ENCODE measurements at regions not wholly inside any gene's neighbourhood (a gene's known extent, or its start where the extent isn't known, plus 50 kb on each side); places are given as distances from the start of the nearest gene placed in this dataset.

- no peak for TF ChIP-seq POLR2AphosphoS5 (IDR thresholded peaks at IDR 0.05; ENCODE audit: insufficient read depth in 1 of 2, low read depth in 1 of 2)
- TF ChIP-seq POLR2A (IDR thresholded peaks at IDR 0.05): no peak
- TF ChIP-seq CTCF (IDR thresholded peaks at IDR 0.05): no peak
- no peak for DNase-seq (ENCODE audit: extremely low spot score in 2 of 2)
- no peaks in the 10 kb centered on the region for H3K27me3 ChIP-seq
- H3K9me3 ChIP-seq: no peaks in the 10 kb centered on the region
- no peak overlapping the region for H3K4me3 ChIP-seq
- H3K36me3 ChIP-seq: no peaks in the 10 kb centered on the region
- H3K27ac ChIP-seq: no peak overlapping the region
- H3K4me1 ChIP-seq: no peaks in the 10 kb centered on the region
- intact Hi-C loops (cut with DNase I): no loop called here
These were observed 138.1 kb downstream of the B3GNT2 start for GRCh38 chr2:62334009-62334408.

GRCh38 chr2:62330959-62331358 lies 135.0 kb downstream of the B3GNT2 start:
- Histone ChIP-seq H3K4me1 (no peaks in the 10 kb centered on the region), H3K27ac (no peak overlapping the region), H3K4me3 (no peak overlapping the region), H3K27me3 (no peaks in the 10 kb centered on the region), H3K36me3 (no peaks in the 10 kb centered on the region), H3K9me3 (no peaks in the 10 kb centered on the region)
- DNase-seq (ENCODE audit: extremely low spot score in 2 of 2): no peak
- intact Hi-C loops (cut with DNase I): no loop called here
- TF ChIP-seq POLR2A (IDR thresholded peaks at IDR 0.05) (no peak), POLR2AphosphoS5 (IDR thresholded peaks at IDR 0.05; ENCODE audit: insufficient read depth in 1 of 2, low read depth in 1 of 2) (no peak)

GRCh38 chr2:62329797-62330196 lies 133.9 kb downstream of the B3GNT2 start:
- no peak for TF ChIP-seq POLR2A (IDR thresholded peaks at IDR 0.05)
- no peak for TF ChIP-seq POLR2AphosphoS5 (IDR thresholded peaks at IDR 0.05; ENCODE audit: insufficient read depth in 1 of 2, low read depth in 1 of 2)
- TF ChIP-seq CTCF (IDR thresholded peaks at IDR 0.05): no peak

GRCh38 chr2:62326735-62327134 lies 130.8 kb downstream of the B3GNT2 start:
- no peaks in the 10 kb centered on the region for H3K4me1 ChIP-seq
- no peaks in the 10 kb centered on the region for H3K9me3 ChIP-seq
- DNase-seq (ENCODE audit: extremely low spot score in 2 of 2): no peak
- no peaks in the 10 kb centered on the region for H3K36me3 ChIP-seq
- H3K4me3 ChIP-seq: no peak overlapping the region
- no peaks in the 10 kb centered on the region for H3K27me3 ChIP-seq
- TF ChIP-seq POLR2A (IDR thresholded peaks at IDR 0.05) (no peak), CTCF (IDR thresholded peaks at IDR 0.05) (no peak), POLR2AphosphoS5 (IDR thresholded peaks at IDR 0.05; ENCODE audit: insufficient read depth in 1 of 2, low read depth in 1 of 2) (no peak)
- no peak overlapping the region for H3K27ac ChIP-seq
- intact Hi-C loops (cut with DNase I): no loop called here

More at GRCh38 chr2:62329797-62330196, 133.9 kb downstream of the B3GNT2 start:
- Histone ChIP-seq H3K4me3 (no peak overlapping the region), H3K27ac (no peak overlapping the region), H3K36me3 (no peaks in the 10 kb centered on the region), H3K4me1 (no peaks in the 10 kb centered on the region), H3K9me3 (no peaks in the 10 kb centered on the region), H3K27me3 (no peaks in the 10 kb centered on the region)
- DNase-seq (ENCODE audit: extremely low spot score in 2 of 2): no peak
- intact Hi-C loops (cut with DNase I): no loop called here

- H3K4me3 ChIP-seq: no peak overlapping the region
- no peaks in the 10 kb centered on the region for H3K4me1 ChIP-seq
- no peaks in the 10 kb centered on the region for H3K36me3 ChIP-seq
- no peak overlapping the region for H3K27ac ChIP-seq
- intact Hi-C loops (cut with DNase I): no loop called here
- TF ChIP-seq POLR2AphosphoS5 (IDR thresholded peaks at IDR 0.05; ENCODE audit: insufficient read depth in 1 of 2, low read depth in 1 of 2): no peak
- no peak for TF ChIP-seq POLR2A (IDR thresholded peaks at IDR 0.05)
- TF ChIP-seq CTCF (IDR thresholded peaks at IDR 0.05): no peak
- H3K9me3 ChIP-seq: no peaks in the 10 kb centered on the region
- H3K27me3 ChIP-seq: no peaks in the 10 kb centered on the region
- no peak for DNase-seq (ENCODE audit: extremely low spot score in 2 of 2)
These were observed 129.5 kb downstream of the B3GNT2 start for GRCh38 chr2:62325398-62325797.
